ENCODE measurements at regions not wholly inside any gene's neighbourhood (a gene's known extent, or its start where the extent isn't known, plus 50 kb on each side); places are given as distances from the start of the nearest gene placed in this dataset.

GRCh38 chr7:41110186-41110585 lies 592.7 kb downstream of the INHBA start:
- H3K9me3 ChIP-seq (replicated peaks; ENCODE audit: control insufficient read depth, insufficient read depth, low read length): no peaks in the 10 kb centered on the region
- BruUV-seq (replicated peaks): no TSS peak
- ChIA-PET POLR2A (no interaction called here), RAD21 (ENCODE audit: unreplicated experiment) (no interaction called here), CTCF (no interaction called here), SMC1A (ENCODE audit: uncharacterized antibody, unreplicated experiment) (no interaction called here)
- no peaks in the 10 kb centered on the region for H3K27me3 ChIP-seq (replicated peaks in 1 of 2; ENCODE audit: control insufficient read depth in 2 of 2, insufficient read depth in 2 of 2, low read length in 1 of 2)
- in situ Hi-C loops (cut with MboI): no loop called here
- H3K4me3 ChIP-seq: no peak overlapping the region
- no peaks in the 10 kb centered on the region for H4K20me1 ChIP-seq (ENCODE audit: control insufficient read depth, insufficient read depth)
- 14% methylated on average over 1 of the region's 1 CpG for WGBS (ENCODE audit: insufficient coverage, insufficient replicate concordance, low lambda C conversion rate, missing lambda C conversion rate)
- no peak overlapping the region for H3K9ac ChIP-seq (ENCODE audit: control insufficient read depth, insufficient read depth, low read length)
- ATAC-seq: no peak
- DNase-seq (ENCODE audit: low read depth, low spot score): no peak
- no peak overlapping the region for H2AFZ ChIP-seq (ENCODE audit: control insufficient read depth, low read depth, low read length)
- H3K27ac ChIP-seq (ENCODE audit: control insufficient read depth, insufficient read depth): no peak overlapping the region
- no peak for FAIRE-seq
- no peaks in the 10 kb centered on the region for H3K36me3 ChIP-seq (ENCODE audit: control insufficient read depth in 2 of 2, insufficient read depth in 2 of 2, low read length in 1 of 2)
- no peaks in the 10 kb centered on the region for H3K79me2 ChIP-seq (ENCODE audit: control insufficient read depth, insufficient read depth, low read length)
- no peak overlapping the region for H3K4me2 ChIP-seq (ENCODE audit: control insufficient read depth, insufficient read depth)
- no peaks in the 10 kb centered on the region for H3K4me1 ChIP-seq (ENCODE audit: control insufficient read depth, insufficient read depth, low read length)
- TF ChIP-seq ELK1 (IDR thresholded peaks at IDR 0.05; ENCODE audit: low read depth, low read length): no peak
- no peak for TF ChIP-seq E2F4 (IDR thresholded peaks at IDR 0.05; ENCODE audit: low read depth, low read length)
- TF ChIP-seq IKZF1 (conservative IDR thresholded peaks at IDR 0.05): no peak
- TF ChIP-seq ETV6 (conservative IDR thresholded peaks at IDR 0.05 in 1 of 2, IDR thresholded peaks at IDR 0.05 in 1 of 2; ENCODE audit: borderline replicate concordance in 1 of 2, low read depth in 1 of 2): no peak
- no peak for TF ChIP-seq NFYA (IDR thresholded peaks at IDR 0.05; ENCODE audit: borderline replicate concordance, low read depth, low read length)
- no peak for TF ChIP-seq SRF (IDR thresholded peaks at IDR 0.05; ENCODE audit: low read depth in 2 of 2, low read length in 2 of 2)
- no peak for TF ChIP-seq TARDBP (IDR thresholded peaks at IDR 0.05; ENCODE audit: borderline replicate concordance)
- no peak for TF ChIP-seq BCLAF1 (IDR thresholded peaks at IDR 0.05)
- no peak for TF ChIP-seq ZNF24 (IDR thresholded peaks at IDR 0.05)
- no peak for TF ChIP-seq SIX5 (IDR thresholded peaks at IDR 0.05; ENCODE audit: low read depth, low read length, severe bottlenecking)
- no peak for TF ChIP-seq FOS (IDR thresholded peaks at IDR 0.05; ENCODE audit: borderline replicate concordance, extremely low read depth, insufficient read length)
- no peak for TF ChIP-seq KDM1A (IDR thresholded peaks at IDR 0.05; ENCODE audit: borderline replicate concordance)
- TF ChIP-seq PRDM15 (CRISPR knock-in tag; IDR thresholded peaks at IDR 0.05): no peak
- no peak for TF ChIP-seq SPI1 (IDR thresholded peaks at IDR 0.05; ENCODE audit: borderline replicate concordance, insufficient read depth, low read depth, low read length)
- no peak for TF ChIP-seq ESRRA (IDR thresholded peaks at IDR 0.05; ENCODE audit: low read length)
- no peak for TF ChIP-seq PML (IDR thresholded peaks at IDR 0.05; ENCODE audit: low read length)
- no peak for TF ChIP-seq LARP7 (IDR thresholded peaks at IDR 0.05)
- TF ChIP-seq EED (IDR thresholded peaks at IDR 0.05; ENCODE audit: low read depth): no peak
- intact Hi-C loops (cut with micrococcal nuclease; ENCODE audit: unreplicated experiment): no loop called here

Measured in GM12878 (cell line).